ENCODE measurements at regions not wholly inside any gene's neighbourhood (a gene's known extent, or its start where the extent isn't known, plus 50 kb on each side); places are given as distances from the start of the nearest gene placed in this dataset.

DNA sequence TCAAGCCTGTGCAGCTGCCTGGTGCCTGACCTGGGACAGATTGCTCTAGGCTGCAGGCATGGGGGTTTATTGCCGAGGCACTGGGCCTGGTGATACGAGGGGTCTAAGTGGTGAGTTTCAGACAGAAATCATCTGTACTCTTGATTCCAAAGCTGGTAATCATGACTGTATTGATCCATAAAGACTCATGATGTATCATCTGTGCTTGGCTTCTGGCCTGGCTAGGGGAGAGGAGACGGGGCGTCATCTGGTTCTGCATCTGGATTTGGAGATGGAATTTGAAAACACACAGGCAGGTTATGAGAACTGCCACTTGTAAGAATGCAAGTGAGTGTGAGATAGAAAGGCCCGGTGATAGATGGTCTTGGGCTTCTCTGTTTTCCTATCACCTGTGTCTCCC, 337.4 kb upstream of the C2CD4B start:
- no peak for TF ChIP-seq CTCF (IDR thresholded peaks at IDR 0.05; ENCODE audit: insufficient read depth, low read length, missing control alignments)
- no peak overlapping the region for H3K4me3 ChIP-seq (ENCODE audit: low read depth, low read length)
- ChIA-PET CTCF (no interaction called here), POLR2A (no interaction called here)
- no peak for DNase-seq (ENCODE audit: low read depth, low spot score)

DNA sequence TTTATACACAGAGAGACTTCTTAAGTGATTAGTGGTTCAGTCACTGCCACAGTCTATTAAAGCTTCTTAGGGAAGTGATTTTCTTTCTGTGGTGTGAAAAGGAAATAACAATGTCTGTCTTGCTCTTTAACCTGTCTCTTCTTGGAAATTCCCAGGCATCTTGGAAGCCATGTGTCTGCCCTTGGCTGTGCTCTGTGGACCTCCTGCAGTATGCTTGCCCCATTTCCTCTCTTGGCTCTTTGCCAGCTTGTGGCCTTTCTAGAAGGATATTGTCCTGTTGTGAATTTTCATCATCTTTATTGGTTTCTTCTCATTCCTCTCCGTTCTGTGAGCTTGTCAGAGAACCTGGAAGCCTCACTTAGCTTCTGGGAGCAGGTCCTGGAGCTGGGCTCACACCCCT, 338.4 kb upstream of the C2CD4B start:
- POLR2A ChIA-PET, result interaction anchor here (0.6 kb wide), 1 partner anchor 54 kb away, joined by 3 read pairs; no protein-coding TSS in a partner anchor
- H3K4me3 ChIP-seq (ENCODE audit: low read depth, low read length), result no peak overlapping the region
- CTCF ChIA-PET, result interaction anchor here (1.1 to 1.3 kb wide), 4 partner anchors 9 to 49 kb away, joined by 3 read pairs; no protein-coding TSS in a partner anchor
- DNase-seq (ENCODE audit: low read depth, low spot score), result no peak
- TF ChIP-seq CTCF (IDR thresholded peaks at IDR 0.05; ENCODE audit: insufficient read depth, low read length, missing control alignments), result no peak

GRCh38 chr15:62505762-62506161, 340.7 kb upstream of the C2CD4B start:
- ChIA-PET POLR2A (no interaction called here), CTCF (no interaction called here)
- DNase-seq (ENCODE audit: low read depth, low spot score), result no peak
- TF ChIP-seq CTCF (IDR thresholded peaks at IDR 0.05; ENCODE audit: insufficient read depth, low read length, missing control alignments), result no peak
- H3K4me3 ChIP-seq (ENCODE audit: low read depth, low read length), result no peak overlapping the region

GRCh38 chr15:62506217-62506805, 341.2 kb upstream of the C2CD4B start:
- H3K4me3 ChIP-seq (ENCODE audit: low read depth, low read length), result no peak overlapping the region
- ChIA-PET CTCF (interaction anchor here (1.1 kb wide), 1 partner anchor 10 kb away, joined by 3 read pairs; no protein-coding TSS in a partner anchor), POLR2A (no interaction called here)
- peak; percentile 36 for DNase-seq (ENCODE audit: low read depth, low spot score)
- TF ChIP-seq CTCF (IDR thresholded peaks at IDR 0.05; ENCODE audit: insufficient read depth, low read length, missing control alignments), result no peak

- H3K4me3 ChIP-seq (ENCODE audit: low read depth, low read length), result no peak overlapping the region
- POLR2A ChIA-PET, result no interaction called here
- DNase-seq (ENCODE audit: low read depth, low spot score), result no peak
- no peak for TF ChIP-seq CTCF (IDR thresholded peaks at IDR 0.05; ENCODE audit: insufficient read depth, low read length, missing control alignments)
- CTCF ChIA-PET, result interaction anchor here (1.1 to 2.2 kb wide), 3 partner anchors 12 to 40 kb away, joined by 3 to 8 read pairs (median 3); no protein-coding TSS in a partner anchor
Measured at GRCh38 chr15:62509395-62509958, 344.4 kb upstream of the C2CD4B start.

DNA sequence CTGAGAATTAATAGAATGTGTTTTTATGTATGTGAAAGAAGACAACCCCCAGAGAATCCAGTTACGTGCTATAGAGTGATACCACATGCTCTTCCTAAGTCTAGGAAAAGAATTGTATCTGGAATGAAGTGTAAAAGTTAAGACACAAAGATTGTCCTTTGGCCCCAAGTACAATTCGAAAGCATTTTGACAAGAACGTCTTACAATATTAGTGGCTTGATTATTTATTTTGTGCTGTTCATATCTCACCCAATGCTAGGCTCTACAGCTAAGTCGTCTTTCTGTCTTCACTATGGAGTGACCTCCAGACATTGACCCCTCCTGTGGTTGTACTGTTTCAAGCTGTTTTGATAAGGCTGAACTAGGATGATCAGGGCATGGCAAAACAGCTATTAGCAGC, 345.7 kb upstream of the C2CD4B start:
- TF ChIP-seq CTCF (IDR thresholded peaks at IDR 0.05; ENCODE audit: insufficient read depth, low read length, missing control alignments), result no peak
- CTCF ChIA-PET, result interaction anchor here (1.4 kb wide), 1 partner anchor 12 kb away, joined by 3 read pairs; no protein-coding TSS in a partner anchor
- no peak for DNase-seq (ENCODE audit: low read depth, low spot score)
- POLR2A ChIA-PET, result no interaction called here
- H3K4me3 ChIP-seq (ENCODE audit: low read depth, low read length), result no peak overlapping the region
